Loucy (cell line): ENCODE measurements at regions not wholly inside any gene's neighbourhood (a gene's known extent, or its start where the extent isn't known, plus 50 kb on each side); places are given as distances from the start of the nearest gene placed in this dataset.

Experiments used
- EZH2phosphoT487 ChIP-seq: fragments of 200-600 bp; IDR thresholded peaks from 2 replicates; pipeline ENCODE4 v1.6.1; 2018; ENCODE audit warnings: antibody characterized with exemption, mild to moderate bottlenecking, moderate library complexity, borderline replicate concordance
- TF ChIP-seq, protein P1 (sequence below): fragments of 200-600 bp; sonication (generic); conservative IDR thresholded peaks from 2 replicates; pipeline ENCODE4 v1.5.1; 2014; ENCODE audit warnings: mild to moderate bottlenecking, antibody characterized with exemption, low read length

DNA sequence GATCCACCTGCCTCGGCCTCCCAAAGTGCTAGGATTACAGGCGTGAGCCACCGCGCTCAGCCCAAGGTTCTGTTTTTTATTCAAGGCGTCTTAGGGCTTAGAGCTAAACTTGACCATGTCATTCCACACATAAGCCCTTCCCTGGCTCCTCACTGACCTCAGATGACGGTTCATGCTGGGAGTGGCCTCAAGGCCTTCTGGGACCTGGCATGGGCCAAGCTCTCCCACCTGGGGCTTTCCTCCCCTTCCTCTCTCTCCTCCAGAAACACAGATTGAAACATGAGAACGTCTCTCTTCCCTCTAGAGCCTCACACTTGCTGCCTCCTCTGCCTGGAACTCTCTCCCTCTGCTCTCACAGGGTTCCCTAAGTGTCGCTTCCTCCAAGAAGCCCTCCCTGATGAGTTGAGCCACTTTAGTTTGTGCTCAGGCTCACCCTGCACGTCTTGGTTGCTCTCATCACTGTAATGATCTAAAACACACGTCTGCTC is 155.6 kb upstream of the IER5L start:
- TF ChIP-seq, protein P1, sequence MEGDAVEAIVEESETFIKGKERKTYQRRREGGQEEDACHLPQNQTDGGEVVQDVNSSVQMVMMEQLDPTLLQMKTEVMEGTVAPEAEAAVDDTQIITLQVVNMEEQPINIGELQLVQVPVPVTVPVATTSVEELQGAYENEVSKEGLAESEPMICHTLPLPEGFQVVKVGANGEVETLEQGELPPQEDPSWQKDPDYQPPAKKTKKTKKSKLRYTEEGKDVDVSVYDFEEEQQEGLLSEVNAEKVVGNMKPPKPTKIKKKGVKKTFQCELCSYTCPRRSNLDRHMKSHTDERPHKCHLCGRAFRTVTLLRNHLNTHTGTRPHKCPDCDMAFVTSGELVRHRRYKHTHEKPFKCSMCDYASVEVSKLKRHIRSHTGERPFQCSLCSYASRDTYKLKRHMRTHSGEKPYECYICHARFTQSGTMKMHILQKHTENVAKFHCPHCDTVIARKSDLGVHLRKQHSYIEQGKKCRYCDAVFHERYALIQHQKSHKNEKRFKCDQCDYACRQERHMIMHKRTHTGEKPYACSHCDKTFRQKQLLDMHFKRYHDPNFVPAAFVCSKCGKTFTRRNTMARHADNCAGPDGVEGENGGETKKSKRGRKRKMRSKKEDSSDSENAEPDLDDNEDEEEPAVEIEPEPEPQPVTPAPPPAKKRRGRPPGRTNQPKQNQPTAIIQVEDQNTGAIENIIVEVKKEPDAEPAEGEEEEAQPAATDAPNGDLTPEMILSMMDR: no peak
- no peak for TF ChIP-seq EZH2phosphoT487
